NCI-H524 treated with DMSO at 0.1 percent for 48 hours (cell line): ENCODE measurements at regions not wholly inside any gene's neighbourhood (a gene's known extent, or its start where the extent isn't known, plus 50 kb on each side); places are given as distances from the start of the nearest gene placed in this dataset.

Source experiments
- DNase-seq: peaks from one replicate; lab custom pipeline; 2025; lab: John Stamatoyannopoulos, UW

GRCh38 chr20:60510356-60510755, 552.1 kb downstream of the CDH26 start:
- no peak for DNase-seq

DNA sequence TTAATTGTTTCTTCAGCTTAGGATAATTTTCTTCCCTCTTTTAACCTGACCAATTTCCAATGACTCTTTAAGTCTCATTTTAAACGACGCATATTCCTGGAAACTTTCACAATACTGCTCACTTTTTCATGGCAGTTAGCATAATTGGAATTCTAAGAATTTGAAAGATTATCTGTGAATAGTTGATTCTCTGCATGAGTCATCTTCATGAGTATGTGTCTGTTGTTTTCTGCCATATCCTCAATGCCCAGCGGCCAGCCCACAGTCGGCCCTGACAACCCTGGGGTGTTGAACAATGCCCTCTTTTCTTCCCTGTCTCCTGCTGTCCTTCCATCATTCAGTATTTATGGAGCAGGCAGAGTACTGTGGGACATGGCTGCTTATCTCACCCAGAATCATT, 554.2 kb downstream of the CDH26 start:
- no peak for DNase-seq

- DNase-seq = no peak
Observed at GRCh38 chr20:60513141-60513540, 554.9 kb downstream of the CDH26 start.

DNA sequence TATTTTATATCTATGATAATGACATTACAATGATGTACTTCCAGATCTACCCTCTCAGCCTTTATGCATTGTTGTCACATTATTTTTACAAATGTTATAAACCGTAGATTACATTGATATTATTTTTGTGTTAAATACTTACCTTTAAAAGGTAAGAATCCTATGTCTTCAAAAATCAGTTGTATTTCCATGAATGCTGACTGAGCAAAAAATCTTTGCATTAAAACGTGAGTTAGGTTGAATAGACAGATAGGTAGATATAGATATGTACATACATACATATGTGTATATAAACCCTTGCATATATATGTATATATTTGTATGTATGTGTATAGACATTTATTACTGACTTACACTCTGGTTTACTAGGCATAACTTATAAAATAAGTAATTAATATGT, 558.2 kb downstream of the CDH26 start:
- no peak for DNase-seq

GRCh38 chr20:60518022-60518421, 559.8 kb downstream of the CDH26 start:
- no peak for DNase-seq

GRCh38 chr20:60525397-60525796, 567.2 kb downstream of the CDH26 start:
- DNase-seq = no peak

GRCh38 chr20:60527656-60528055, 569.4 kb downstream of the CDH26 start:
- DNase-seq = no peak

GRCh38 chr20:60528141-60528540, 569.9 kb downstream of the CDH26 start:
- no peak for DNase-seq

GRCh38 chr20:60529149-60529548, 570.9 kb downstream of the CDH26 start:
- no peak for DNase-seq

DNA sequence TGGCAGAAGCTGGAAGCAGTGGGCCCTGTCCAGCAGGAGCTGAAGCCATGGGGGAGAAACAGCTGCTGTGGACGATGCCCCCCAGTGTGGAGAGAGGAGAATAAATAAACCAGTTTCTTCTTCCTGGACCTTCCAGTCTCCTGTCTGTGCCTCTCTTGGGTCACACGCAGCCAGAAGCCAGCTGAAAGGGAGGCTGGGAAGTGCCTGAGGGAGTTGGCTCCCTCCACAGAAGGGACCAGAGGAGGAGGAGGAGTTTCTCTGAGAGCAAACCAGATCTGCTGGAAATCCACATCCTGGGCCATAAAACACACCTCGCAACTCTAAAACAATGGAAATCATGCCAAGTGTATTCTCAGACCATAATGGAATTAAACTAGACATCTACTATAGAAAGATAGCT, 577.0 kb downstream of the CDH26 start:
- DNase-seq = no peak

GRCh38 chr20:60540591-60540990, 582.4 kb downstream of the CDH26 start:
- DNase-seq = no peak

DNA sequence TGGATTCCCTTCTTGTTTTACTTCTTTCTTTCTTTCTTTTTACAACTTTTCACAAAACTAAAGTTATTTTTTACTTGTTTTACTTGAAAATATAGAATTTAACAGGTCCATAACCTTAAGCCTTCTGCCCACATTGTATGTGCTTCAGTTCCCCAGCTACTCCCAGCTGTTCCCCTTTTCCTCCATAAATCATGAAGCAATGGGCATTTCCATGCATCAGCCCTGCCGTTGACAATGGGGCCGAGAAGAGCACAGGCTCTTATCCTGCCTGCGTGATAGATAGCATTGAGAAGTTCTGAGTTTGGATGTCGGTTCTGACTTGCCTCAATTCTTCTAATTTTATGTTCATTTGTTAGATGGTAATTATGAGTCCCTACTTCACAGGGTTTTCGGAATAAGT, 583.8 kb downstream of the CDH26 start:
- no peak for DNase-seq

GRCh38 chr20:60543598-60543997, 585.4 kb downstream of the CDH26 start:
- DNase-seq = no peak

- DNase-seq = no peak
Observed at GRCh38 chr20:60553095-60553494, 594.9 kb downstream of the CDH26 start.

GRCh38 chr20:60558486-60558885, 600.3 kb downstream of the CDH26 start:
- DNase-seq = no peak

DNA sequence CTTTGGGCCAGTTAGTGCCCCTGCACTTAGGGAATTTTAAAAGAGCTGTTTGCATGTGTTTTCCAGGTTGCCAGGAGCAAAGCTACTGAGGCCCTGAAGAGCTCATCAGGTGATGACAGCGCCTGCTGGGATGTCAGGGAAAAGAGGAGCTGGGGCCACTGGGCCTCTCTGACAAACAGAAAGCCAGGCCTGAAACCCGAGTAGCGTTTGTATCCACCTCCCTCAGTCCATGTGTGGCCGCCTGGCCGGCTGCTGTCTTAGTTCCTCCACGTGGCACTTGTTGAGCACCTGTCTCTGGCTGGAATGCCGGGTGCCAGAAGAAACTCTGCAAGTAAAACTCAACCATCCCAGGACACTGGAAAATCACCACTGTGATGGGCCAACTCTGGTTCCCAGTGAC, 601.2 kb downstream of the CDH26 start:
- no peak for DNase-seq

GRCh38 chr20:60561052-60561451, 602.8 kb downstream of the CDH26 start:
- no peak for DNase-seq

DNA sequence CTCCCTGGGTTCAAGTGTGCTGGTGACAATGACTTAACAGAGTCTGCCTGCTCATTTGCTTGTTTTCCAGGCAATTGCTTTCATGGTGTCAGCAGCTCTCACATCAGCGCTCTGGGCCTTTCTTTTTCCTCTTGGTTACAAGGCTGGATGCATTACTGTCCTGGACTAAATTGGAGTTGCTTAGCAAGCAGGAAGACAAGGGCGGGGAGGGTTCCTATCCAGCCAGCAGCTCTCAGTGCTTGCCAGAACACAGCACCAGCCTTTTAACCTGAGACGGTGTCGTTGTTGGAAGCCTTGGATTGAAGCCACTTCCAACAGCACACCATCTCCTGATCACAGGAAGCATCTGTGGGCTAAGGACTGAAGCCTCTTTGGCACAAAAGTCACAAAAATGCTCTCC, 606.9 kb downstream of the CDH26 start:
- no peak for DNase-seq

- DNase-seq = no peak
Observed at GRCh38 chr20:60565551-60565950, 607.3 kb downstream of the CDH26 start.

DNA sequence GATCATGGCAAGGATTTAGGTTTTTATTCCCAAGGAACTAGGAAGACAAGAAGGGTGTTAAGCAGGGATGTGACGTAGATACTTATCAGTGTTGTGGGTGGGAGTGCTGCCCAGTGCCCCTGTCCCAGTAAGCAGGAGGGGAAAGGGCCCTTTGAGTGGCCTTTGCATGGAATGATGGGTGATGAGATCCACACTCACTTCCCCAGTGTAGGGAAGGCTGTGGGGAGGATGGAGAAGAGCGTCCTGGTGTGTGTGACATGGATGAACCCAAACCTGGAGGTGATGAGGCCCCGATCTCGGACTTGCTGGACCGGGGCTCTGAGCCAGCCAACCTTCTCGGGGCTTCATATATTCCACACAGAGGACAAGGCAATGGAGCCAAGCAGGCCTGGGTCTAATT, 610.9 kb downstream of the CDH26 start:
- no peak for DNase-seq

- DNase-seq = no peak
Observed at GRCh38 chr20:60570481-60571277, 612.5 kb downstream of the CDH26 start.

DNA sequence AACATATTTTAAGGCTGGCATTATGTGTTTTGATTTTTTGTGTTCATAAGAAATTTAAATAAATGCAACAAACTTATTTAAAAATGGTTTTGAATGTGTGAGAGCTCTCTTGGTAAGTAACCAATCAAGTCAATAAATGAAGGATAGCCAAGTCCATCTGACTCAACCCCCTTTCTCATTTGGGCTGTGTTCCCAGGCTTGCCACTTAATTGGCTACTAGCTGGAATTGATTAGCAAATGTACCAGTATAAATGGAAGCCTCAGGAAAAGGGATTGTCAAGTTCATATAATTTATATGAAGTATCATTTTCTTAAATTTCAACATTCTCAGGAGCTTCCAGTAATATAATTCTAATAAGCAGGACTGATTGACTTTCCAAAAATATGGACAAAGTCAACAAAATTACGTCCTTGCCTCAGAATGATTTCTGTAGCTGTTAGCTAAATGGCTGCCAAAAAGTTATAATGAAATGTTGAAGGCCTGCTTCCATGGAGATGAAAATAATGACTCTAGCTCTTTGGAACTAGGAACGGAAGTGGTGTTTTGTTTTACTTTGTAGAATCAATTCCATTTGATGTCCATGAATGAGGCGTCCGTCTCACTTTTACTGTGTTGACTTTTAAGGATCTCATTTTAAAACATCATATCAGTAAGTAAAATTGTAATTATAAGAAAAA, 614.9 kb downstream of the CDH26 start:
- DNase-seq = no peak

- DNase-seq = no peak
Observed at GRCh38 chr20:60576236-60576635, 618.0 kb downstream of the CDH26 start.
